ENCODE measurements at regions not wholly inside any gene's neighbourhood (a gene's known extent, or its start where the extent isn't known, plus 50 kb on each side); places are given as distances from the start of the nearest gene placed in this dataset.
A peak's percentile ranks its signal among the peaks of the same experiment; 100 is the strongest.

DNA sequence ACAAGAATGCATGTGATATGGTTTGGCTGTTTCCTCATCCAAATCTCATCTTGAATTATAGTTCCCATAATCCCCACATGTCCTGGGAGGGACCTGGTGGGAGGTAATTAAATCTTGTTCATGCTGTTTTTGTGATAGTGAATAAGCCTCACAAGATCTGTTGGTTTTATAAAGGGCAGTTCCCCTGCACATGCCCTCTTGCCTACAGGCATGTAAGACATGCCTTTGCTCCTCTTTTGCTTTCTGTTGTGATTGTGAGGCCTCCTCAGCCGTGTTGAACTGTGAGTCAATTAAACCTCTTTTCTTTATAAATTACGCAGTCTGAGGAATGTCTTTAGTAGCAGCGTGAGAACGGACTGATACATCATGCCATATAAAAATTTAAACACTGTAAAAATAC lies 1537.0 kb downstream of the OTOL1 start:
- Mint-ChIP-seq H3K4me1 (no peaks in the 10 kb centered on the region), H3K4me3 (no peak overlapping the region), H3K27me3 (ENCODE audit: low read depth) (no peaks in the 10 kb centered on the region), H3K27ac (ENCODE audit: unreplicated experiment) (no peak overlapping the region), H3K36me3 (ENCODE audit: low read depth) (no peaks in the 10 kb centered on the region), H3K9me3 (peaks cover 2% of the 10 kb centered on the region)
- TF ChIP-seq, protein P1, sequence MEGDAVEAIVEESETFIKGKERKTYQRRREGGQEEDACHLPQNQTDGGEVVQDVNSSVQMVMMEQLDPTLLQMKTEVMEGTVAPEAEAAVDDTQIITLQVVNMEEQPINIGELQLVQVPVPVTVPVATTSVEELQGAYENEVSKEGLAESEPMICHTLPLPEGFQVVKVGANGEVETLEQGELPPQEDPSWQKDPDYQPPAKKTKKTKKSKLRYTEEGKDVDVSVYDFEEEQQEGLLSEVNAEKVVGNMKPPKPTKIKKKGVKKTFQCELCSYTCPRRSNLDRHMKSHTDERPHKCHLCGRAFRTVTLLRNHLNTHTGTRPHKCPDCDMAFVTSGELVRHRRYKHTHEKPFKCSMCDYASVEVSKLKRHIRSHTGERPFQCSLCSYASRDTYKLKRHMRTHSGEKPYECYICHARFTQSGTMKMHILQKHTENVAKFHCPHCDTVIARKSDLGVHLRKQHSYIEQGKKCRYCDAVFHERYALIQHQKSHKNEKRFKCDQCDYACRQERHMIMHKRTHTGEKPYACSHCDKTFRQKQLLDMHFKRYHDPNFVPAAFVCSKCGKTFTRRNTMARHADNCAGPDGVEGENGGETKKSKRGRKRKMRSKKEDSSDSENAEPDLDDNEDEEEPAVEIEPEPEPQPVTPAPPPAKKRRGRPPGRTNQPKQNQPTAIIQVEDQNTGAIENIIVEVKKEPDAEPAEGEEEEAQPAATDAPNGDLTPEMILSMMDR (conservative IDR thresholded peaks at IDR 0.05) = no peak
- DNase-seq (ENCODE audit: low read depth, low spot score) = no peak

- no peak overlapping the region for H3K27ac Mint-ChIP-seq (ENCODE audit: unreplicated experiment)
- TF ChIP-seq, protein P1 (conservative IDR thresholded peaks at IDR 0.05) = no peak
Observed at GRCh38 chr3:163039636-163040035, 1543.0 kb downstream of the OTOL1 start.

GRCh38 chr3:163043074-163043473 lies 1546.5 kb downstream of the OTOL1 start:
- H3K4me1 Mint-ChIP-seq = no peaks in the 10 kb centered on the region
- TF ChIP-seq, protein P1 (conservative IDR thresholded peaks at IDR 0.05) = peak; percentile 32
- peaks cover 9% of the 10 kb centered on the region for H3K9me3 Mint-ChIP-seq
- H3K4me3 Mint-ChIP-seq = no peak overlapping the region
- H3K27ac Mint-ChIP-seq (ENCODE audit: unreplicated experiment) = no peak overlapping the region
- DNase-seq (ENCODE audit: low read depth, low spot score) = no peak
- no peaks in the 10 kb centered on the region for H3K36me3 Mint-ChIP-seq (ENCODE audit: low read depth)
- no peaks in the 10 kb centered on the region for H3K27me3 Mint-ChIP-seq (ENCODE audit: low read depth)

More at GRCh38 chr3:163039636-163040035, 1543.0 kb downstream of the OTOL1 start:
- peaks cover 6% of the 10 kb centered on the region for H3K9me3 Mint-ChIP-seq
- no peak overlapping the region for H3K4me3 Mint-ChIP-seq
- H3K27me3 Mint-ChIP-seq (ENCODE audit: low read depth) = no peaks in the 10 kb centered on the region
- DNase-seq (ENCODE audit: low read depth, low spot score) = no peak
- no peaks in the 10 kb centered on the region for H3K4me1 Mint-ChIP-seq
- H3K36me3 Mint-ChIP-seq (ENCODE audit: low read depth) = no peaks in the 10 kb centered on the region

GRCh38 chr3:163045945-163046344 lies 1549.3 kb downstream of the OTOL1 start:
- TF ChIP-seq, protein P1 (conservative IDR thresholded peaks at IDR 0.05) = no peak
- DNase-seq (ENCODE audit: low read depth, low spot score) = no peak
- Mint-ChIP-seq H3K9me3 (peaks cover 9% of the 10 kb centered on the region), H3K36me3 (ENCODE audit: low read depth) (no peaks in the 10 kb centered on the region), H3K27me3 (ENCODE audit: low read depth) (no peaks in the 10 kb centered on the region), H3K4me1 (no peaks in the 10 kb centered on the region), H3K4me3 (no peak overlapping the region), H3K27ac (ENCODE audit: unreplicated experiment) (no peak overlapping the region)

- Mint-ChIP-seq H3K4me1 (no peaks in the 10 kb centered on the region), H3K9me3 (peaks cover 3% of the 10 kb centered on the region), H3K36me3 (ENCODE audit: low read depth) (no peaks in the 10 kb centered on the region), H3K27me3 (ENCODE audit: low read depth) (no peaks in the 10 kb centered on the region), H3K4me3 (no peak overlapping the region), H3K27ac (ENCODE audit: unreplicated experiment) (no peak overlapping the region)
- TF ChIP-seq, protein P1 (conservative IDR thresholded peaks at IDR 0.05) = no peak
- DNase-seq (ENCODE audit: low read depth, low spot score) = no peak
Observed at GRCh38 chr3:163048881-163049280, 1552.3 kb downstream of the OTOL1 start.

Data from neural crest cell (in vitro differentiated cells).